Lower leg skin (tissue), 3 donors: ENCODE measurements at regions not wholly inside any gene's neighbourhood (a gene's known extent, or its start where the extent isn't known, plus 50 kb on each side); places are given as distances from the start of the nearest gene placed in this dataset.

Experiments used
- CTCF ChIP-seq, 3 donors: fragments of 450-650 bp; IDR thresholded peaks; one replicate each; pipeline ENCODE4 v1.5.1; 2016; ENCODE audit warnings: antibody characterized with exemption in 3 of 3, mild to moderate bottlenecking in 3 of 3, moderate library complexity in 2 of 3
- POLR2A ChIP-seq, 2 donors: fragments of 450-650 bp; IDR thresholded peaks; one replicate each; pipeline ENCODE4 v1.6.1; 2016 to 2017; ENCODE audit warnings: antibody characterized with exemption in 2 of 2, mild to moderate bottlenecking in 1 of 2, moderate library complexity in 1 of 2

- TF ChIP-seq CTCF (IDR thresholded peaks at IDR 0.05) (no peak), POLR2A (IDR thresholded peaks at IDR 0.05) (no peak)
Measured at GRCh38 chr6:122068291-122068769, 331.1 kb upstream of the HSF2 start.
